Loucy (cell line): ENCODE measurements at regions not wholly inside any gene's neighbourhood (a gene's known extent, or its start where the extent isn't known, plus 50 kb on each side); places are given as distances from the start of the nearest gene placed in this dataset.

Experiments used
- EZH2phosphoT487 ChIP-seq: fragments of 200-600 bp; IDR thresholded peaks from 2 replicates; pipeline ENCODE4 v1.6.1; 2018; ENCODE audit warnings: antibody characterized with exemption, mild to moderate bottlenecking, moderate library complexity, borderline replicate concordance
- TF ChIP-seq, protein P1 (sequence below): fragments of 200-600 bp; sonication (generic); conservative IDR thresholded peaks from 2 replicates; pipeline ENCODE4 v1.5.1; 2014; ENCODE audit warnings: mild to moderate bottlenecking, antibody characterized with exemption, low read length

DNA sequence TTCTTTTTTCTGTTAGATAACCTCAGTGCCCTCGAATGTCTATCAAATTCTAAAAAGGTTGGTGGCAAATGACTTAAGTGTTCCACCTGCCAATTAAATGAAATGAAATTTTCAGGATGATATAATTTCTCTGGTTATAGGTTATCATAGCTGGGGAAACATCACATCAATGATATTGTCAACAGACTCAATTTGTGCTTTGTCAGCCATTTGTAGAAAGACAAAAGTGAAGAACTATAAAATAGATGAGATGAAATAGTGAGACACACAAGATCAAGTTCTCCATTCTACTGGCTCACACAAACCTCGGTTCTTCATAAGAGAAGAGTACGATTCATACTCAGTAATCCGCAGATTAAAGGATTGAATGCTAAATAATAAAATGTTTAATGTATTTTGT is 1443.2 kb upstream of the FLRT2 start:
- TF ChIP-seq, protein P1, sequence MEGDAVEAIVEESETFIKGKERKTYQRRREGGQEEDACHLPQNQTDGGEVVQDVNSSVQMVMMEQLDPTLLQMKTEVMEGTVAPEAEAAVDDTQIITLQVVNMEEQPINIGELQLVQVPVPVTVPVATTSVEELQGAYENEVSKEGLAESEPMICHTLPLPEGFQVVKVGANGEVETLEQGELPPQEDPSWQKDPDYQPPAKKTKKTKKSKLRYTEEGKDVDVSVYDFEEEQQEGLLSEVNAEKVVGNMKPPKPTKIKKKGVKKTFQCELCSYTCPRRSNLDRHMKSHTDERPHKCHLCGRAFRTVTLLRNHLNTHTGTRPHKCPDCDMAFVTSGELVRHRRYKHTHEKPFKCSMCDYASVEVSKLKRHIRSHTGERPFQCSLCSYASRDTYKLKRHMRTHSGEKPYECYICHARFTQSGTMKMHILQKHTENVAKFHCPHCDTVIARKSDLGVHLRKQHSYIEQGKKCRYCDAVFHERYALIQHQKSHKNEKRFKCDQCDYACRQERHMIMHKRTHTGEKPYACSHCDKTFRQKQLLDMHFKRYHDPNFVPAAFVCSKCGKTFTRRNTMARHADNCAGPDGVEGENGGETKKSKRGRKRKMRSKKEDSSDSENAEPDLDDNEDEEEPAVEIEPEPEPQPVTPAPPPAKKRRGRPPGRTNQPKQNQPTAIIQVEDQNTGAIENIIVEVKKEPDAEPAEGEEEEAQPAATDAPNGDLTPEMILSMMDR, result no peak
- TF ChIP-seq EZH2phosphoT487, result no peak
